GM12878 (cell line): ENCODE measurements at regions not wholly inside any gene's neighbourhood (a gene's known extent, or its start where the extent isn't known, plus 50 kb on each side); places are given as distances from the start of the nearest gene placed in this dataset.

Experiments used
- ATAC-seq: fragments of 200-7000 bp; cut with Tn5 transposase; 3 replicates; pipeline ENCODE4 v1.9.1; 2020; ENCODE audit warnings: mild to moderate bottlenecking, moderate library complexity
- BruUV-seq: library from RNA; stranded (reverse); fragments of 400-500 nt; replicated peaks from 2 replicates; lab custom pipeline; 2021; lab: Mats Ljungman, UMichigan
- CTCF ChIA-PET: fragments of 300-600 bp; sonication (Branson Sonifier 250); formaldehyde crosslinking; extraction: SDS; loops from one replicate; lab custom pipeline; 2021; ENCODE audit warnings: inconsistent platforms; lab: Yijun Ruan, JAX
- POLR2A ChIA-PET: fragments of 350-600 bp; formaldehyde crosslinking; extraction: SDS; loops from one replicate; lab custom pipeline; 2021; ENCODE audit warnings: inconsistent platforms; lab: Charles Lee
- RAD21 ChIA-PET: fragments of 300-600 bp; sonication (Branson Sonifier 250); formaldehyde crosslinking; loops from one replicate; lab custom pipeline; 2023; ENCODE audit warnings: antibody characterized with exemption; ENCODE audit not compliant: unreplicated experiment; lab: Charles Lee
- SMC1A ChIA-PET: fragments of 300-600 bp; sonication (Branson Sonifier 250); formaldehyde crosslinking; loops from one replicate; lab custom pipeline; 2023; ENCODE audit not compliant: unreplicated experiment, uncharacterized antibody; lab: Charles Lee
- DNase-seq: peaks from one replicate; pipeline ENCODE4 v3.0.0-alpha.2; 2011; ENCODE audit warnings: low read depth, low spot score
- FAIRE-seq: peaks from 3 replicates; lab custom pipeline; 2011; peaks lifted over from hg19 to GRCh38; lab: Jason Lieb, UNC
- H2AFZ ChIP-seq: 2 replicates; pipeline ENCODE4 v1.6.0; 2011; ENCODE audit warnings: low read depth, low read length, control low read depth; ENCODE audit not compliant: control insufficient read depth
- H3K27ac ChIP-seq: 2 replicates; pipeline ENCODE4 v1.5.1; 2011; ENCODE audit warnings: control low read depth; ENCODE audit not compliant: control insufficient read depth, insufficient read depth
- H3K27me3 ChIP-seq, 2 experiments: replicated peaks in 1 of 2; 2 replicates each; pipeline versions ENCODE4 v1.6.0 to v1.6.1; 2011; ENCODE audit warnings: low read length in 1 of 2; ENCODE audit not compliant: control insufficient read depth in 2 of 2, insufficient read depth in 2 of 2
- H3K36me3 ChIP-seq, 2 experiments: 2 replicates each; pipeline ENCODE4 v1.5.1; 2011; ENCODE audit warnings: low read length in 1 of 2; ENCODE audit not compliant: control insufficient read depth in 2 of 2, insufficient read depth in 2 of 2
- H3K4me1 ChIP-seq: 2 replicates; pipeline ENCODE4 v1.6.1; 2011; ENCODE audit warnings: mild to moderate bottlenecking, low read length, moderate library complexity, mixed read lengths; ENCODE audit not compliant: control insufficient read depth, insufficient read depth
- H3K4me2 ChIP-seq: 2 replicates; pipeline ENCODE4 v1.6.0; 2011; ENCODE audit warnings: control low read depth; ENCODE audit not compliant: control insufficient read depth, insufficient read depth
- H3K4me3 ChIP-seq: fragments of 200-600 bp; sonication (generic); 2 replicates; pipeline ENCODE4 v1.5.1; 2016
- H3K79me2 ChIP-seq: 2 replicates; pipeline ENCODE4 v1.6.0; 2011; ENCODE audit warnings: low read length; ENCODE audit not compliant: control insufficient read depth, insufficient read depth
- H3K9ac ChIP-seq: 2 replicates; pipeline ENCODE4 v1.8.0; 2011; ENCODE audit warnings: low read length, control low read depth, mixed read lengths; ENCODE audit not compliant: control insufficient read depth, insufficient read depth
- H3K9me3 ChIP-seq: replicated peaks from 3 replicates; pipeline ENCODE4 v1.5.1; 2011; ENCODE audit warnings: mild to moderate bottlenecking, low read length; ENCODE audit not compliant: control insufficient read depth, insufficient read depth
- H4K20me1 ChIP-seq: 2 replicates; pipeline ENCODE4 v1.6.0; 2011; ENCODE audit not compliant: control insufficient read depth, insufficient read depth
- BACH1 ChIP-seq: fragments of 450-650 bp; IDR thresholded peaks from 2 replicates; pipeline ENCODE4 v1.6.1; 2017; ENCODE audit warnings: mild to moderate bottlenecking, borderline replicate concordance
- CREM ChIP-seq: IDR thresholded peaks from 2 replicates; pipeline ENCODE4 v1.6.1; 2014; ENCODE audit warnings: antibody characterized with exemption, low read depth
- ESRRA ChIP-seq: IDR thresholded peaks from 2 replicates; pipeline ENCODE4 v1.6.1; 2012; ENCODE audit warnings: mild to moderate bottlenecking, low read length, improper control_type of control experiment
- FOXM1 ChIP-seq: IDR thresholded peaks from 2 replicates; pipeline ENCODE4 v1.6.1; 2012; ENCODE audit warnings: low read depth, mild to moderate bottlenecking, inconsistent platforms, low read length, moderate library complexity
- GATAD2B ChIP-seq: fragments of 450-650 bp; conservative IDR thresholded peaks from 2 replicates; pipeline ENCODE4 v1.6.1; 2017; ENCODE audit warnings: low read depth, mild to moderate bottlenecking, moderate library complexity
- JUNB ChIP-seq: IDR thresholded peaks from 2 replicates; pipeline ENCODE4 v1.6.1; 2016; ENCODE audit warnings: antibody characterized with exemption, mild to moderate bottlenecking
- MLLT1 ChIP-seq: fragments of 450-650 bp; IDR thresholded peaks from 2 replicates; pipeline ENCODE4 v1.6.1; 2016; ENCODE audit warnings: mild to moderate bottlenecking
- POLR2AphosphoS2 ChIP-seq: IDR thresholded peaks from 2 replicates; pipeline ENCODE4 v1.6.1; 2011; ENCODE audit warnings: low read depth, mild to moderate bottlenecking, low read length, improper control_type of control experiment, moderate library complexity
- TCF12 ChIP-seq: IDR thresholded peaks from 2 replicates; pipeline ENCODE4 v1.6.1; 2011; ENCODE audit warnings: low read depth, mild to moderate bottlenecking, low read length
- TCF7 ChIP-seq: IDR thresholded peaks from 2 replicates; pipeline ENCODE4 v1.6.1; 2014; ENCODE audit warnings: antibody characterized with exemption, borderline replicate concordance
- YBX1 ChIP-seq: fragments of 450-650 bp; IDR thresholded peaks from 2 replicates; pipeline ENCODE4 v1.6.1; 2016; ENCODE audit warnings: antibody characterized with exemption
- ZNF24 ChIP-seq: fragments of 450-650 bp; IDR thresholded peaks from 2 replicates; pipeline ENCODE4 v1.6.1; 2017; ENCODE audit warnings: antibody characterized with exemption, mild to moderate bottlenecking
- ZSCAN29 ChIP-seq: fragments of 450-650 bp; IDR thresholded peaks from 2 replicates; pipeline ENCODE4 v1.6.1; 2017; ENCODE audit warnings: mild to moderate bottlenecking, moderate library complexity
- WGBS: methylation state at CpG from one replicate; pipeline ENCODE4 v1.1.6; 2016; ENCODE audit warnings: low lambda C conversion rate; ENCODE audit not compliant: insufficient replicate concordance, insufficient coverage; ENCODE audit errors: missing lambda C conversion rate; 5-methylcytosine and 5-hydroxymethylcytosine counted together
- in situ Hi-C: fragments of 300-500 bp; cut with MboI; formaldehyde crosslinking; loops from 9 replicates; pipeline ENCODE4 v1.14.3; 2018; ENCODE audit warnings: mixed read lengths
- intact Hi-C: fragments of 100-400 bp; cut with micrococcal nuclease; formaldehyde crosslinking; loops from one replicate; pipeline ENCODE4 v1.14.2; 2022; ENCODE audit not compliant: unreplicated experiment

DNA sequence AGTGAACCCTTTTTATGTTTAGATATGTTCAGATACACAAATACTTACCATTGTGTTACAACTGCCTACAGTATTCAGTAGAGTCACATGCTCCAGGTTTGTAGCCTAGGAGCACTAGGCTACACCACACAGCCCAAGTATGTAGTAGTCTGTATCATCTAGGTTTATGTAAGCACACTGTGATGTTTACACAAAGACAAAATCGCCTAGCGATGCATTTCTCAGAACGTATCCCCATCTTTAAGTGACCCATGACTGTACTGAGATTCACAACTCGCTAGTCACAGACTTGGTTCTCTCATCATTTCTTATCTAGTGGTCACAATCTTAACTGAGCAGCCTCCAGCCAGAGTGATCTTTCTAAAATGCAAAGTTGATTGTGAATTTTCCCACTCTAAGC is 119.2 kb downstream of the RASSF10 start:
- intact Hi-C loops (no loop called here), in situ Hi-C loops (no loop called here)
- H3K4me3 ChIP-seq: no peak overlapping the region
- ATAC-seq (no peak), DNase-seq (no peak), FAIRE-seq (no peak)
- no TSS peak for BruUV-seq
- H3K9ac ChIP-seq: no peak overlapping the region
- no peaks in the 10 kb centered on the region for H4K20me1 ChIP-seq
- H3K27ac ChIP-seq: no peak overlapping the region
- TF ChIP-seq JUNB: no peak
- no peak for TF ChIP-seq BACH1
- TF ChIP-seq POLR2AphosphoS2: no peak
- no peak for TF ChIP-seq ESRRA
- no peak for TF ChIP-seq ZNF24
- no peak for TF ChIP-seq TCF7
- no peak for TF ChIP-seq CREM
- no peak for TF ChIP-seq MLLT1
- TF ChIP-seq ZSCAN29: no peak
- TF ChIP-seq TCF12: no peak
- TF ChIP-seq GATAD2B: no peak
- TF ChIP-seq YBX1: no peak
- no peak for TF ChIP-seq FOXM1
- SMC1A ChIA-PET: interaction anchor here (0.9 to 1.4 kb wide), 2 partner anchors 14 to 126 kb away, joined by 3 to 10 read pairs; no protein-coding TSS in a partner anchor
- H3K79me2 ChIP-seq: no peaks in the 10 kb centered on the region
- CTCF ChIA-PET: no interaction called here
- no peaks in the 10 kb centered on the region for H3K4me1 ChIP-seq
- H2AFZ ChIP-seq: no peak overlapping the region
- no peaks in the 10 kb centered on the region for H3K9me3 ChIP-seq
- RAD21 ChIA-PET: no interaction called here
- H3K4me2 ChIP-seq: no peak overlapping the region
- WGBS: 58% methylated on average over 4 of the region's 4 CpGs
- POLR2A ChIA-PET: no interaction called here
- no peaks in the 10 kb centered on the region for H3K27me3 ChIP-seq
- H3K36me3 ChIP-seq: no peaks in the 10 kb centered on the region
